HCT116 (cell line): ENCODE measurements at regions not wholly inside any gene's neighbourhood (a gene's known extent, or its start where the extent isn't known, plus 50 kb on each side); places are given as distances from the start of the nearest gene placed in this dataset.

ENCODE experiments used
- ATAC-seq: fragments of 200-7000 bp; cut with Tn5 transposase; 2 replicates; pipeline ENCODE4 v1.9.1; 2020; ENCODE audit warnings: mild to moderate bottlenecking, moderate library complexity
- BruUV-seq: library from RNA; stranded (reverse); fragments of 400-500 nt; replicated peaks from 2 replicates; lab custom pipeline; 2021; lab: Mats Ljungman, UMichigan
- CTCF ChIA-PET: fragments of 300-600 bp; sonication (Branson Sonifier 250); formaldehyde crosslinking; loops from one replicate; lab custom pipeline; 2021; ENCODE audit warnings: antibody characterized with exemption; lab: Charles Lee
- POLR2A ChIA-PET: fragments of 300-600, 350-600 bp; sonication (Branson Sonifier 250); formaldehyde crosslinking; loops from one replicate; lab custom pipeline; 2021; ENCODE audit warnings: antibody characterized with exemption; lab: Charles Lee
- RAD21 ChIA-PET, 2 experiments: fragments of 300-600 bp; sonication (Branson Sonifier 250); formaldehyde crosslinking; loops; one replicate each; lab custom pipeline; 2023; ENCODE audit warnings: low total read pairs in 2 of 2; ENCODE audit not compliant: uncharacterized antibody in 2 of 2, unreplicated experiment in 2 of 2, low non-redundant PET in 1 of 2; lab: Charles Lee
- DNase-seq: peaks from one replicate; pipeline ENCODE4 v3.0.0-alpha.2; 2010; ENCODE audit warnings: low read depth, low spot score
- H2AFZ ChIP-seq: fragments of 200-600 bp; shearing (Covaris generic), sonication (generic); 2 replicates; pipeline ENCODE4 v1.6.1; 2017; ENCODE audit warnings: low read depth, mixed run types, mixed read lengths, antibody characterized with exemption, low read length; ENCODE audit not compliant: poor library complexity, severe bottlenecking
- H3K27ac ChIP-seq: 2 replicates; pipeline ENCODE4 v1.5.1; 2012; ENCODE audit warnings: low read depth, low read length
- H3K27me3 ChIP-seq: fragments of 200-600 bp; sonication (generic); 2 replicates; pipeline ENCODE4 v1.6.1; 2016; ENCODE audit warnings: mixed run types, low read length, mixed read lengths; ENCODE audit not compliant: insufficient read depth
- H3K36me3 ChIP-seq, 2 experiments: fragments of 200-500 bp in 1 of 2; fragments of 200-600 bp in 1 of 2; sonication (Bioruptor generic) in 1 of 2; sonication (generic) in 1 of 2; 2 replicates each; pipeline versions ENCODE4 v1.5.1 to v1.6.1; 2014 to 2016; ENCODE audit warnings: low read length in 2 of 2, inconsistent platforms in 1 of 2, mixed read lengths in 1 of 2, mixed run types in 1 of 2; ENCODE audit not compliant: insufficient read depth in 2 of 2, control insufficient read depth in 1 of 2
- H3K4me1 ChIP-seq, 2 experiments: fragments of 200-600 bp in 1 of 2; sonication (generic) in 1 of 2; 2 replicates each; pipeline versions ENCODE4 v1.5.1 to v1.6.1; 2012 to 2017; ENCODE audit warnings: low read length in 2 of 2, inconsistent platforms in 1 of 2, mild to moderate bottlenecking in 1 of 2, mixed read lengths in 1 of 2, mixed run types in 1 of 2, moderate library complexity in 1 of 2; ENCODE audit not compliant: insufficient read depth in 2 of 2, control insufficient read depth in 1 of 2
- H3K4me2 ChIP-seq: fragments of 200-600 bp; sonication (generic); 2 replicates; pipeline ENCODE4 v1.6.1; 2017; ENCODE audit warnings: mixed run types, low read length, mixed read lengths
- H3K4me3 ChIP-seq, 2 experiments: fragments of 200-600 bp in 1 of 2; sonication (generic) in 1 of 2; replicated peaks in 1 of 2; 2 replicates each; pipeline ENCODE4 v1.5.1; 2011 to 2016; ENCODE audit warnings: low read length in 2 of 2, control low read depth in 1 of 2, low read depth in 1 of 2, mild to moderate bottlenecking in 1 of 2, mixed read lengths in 1 of 2, mixed run types in 1 of 2
- H3K79me2 ChIP-seq: fragments of 200-600 bp; sonication (generic); 2 replicates; pipeline ENCODE4 v1.6.1; 2017; ENCODE audit warnings: mild to moderate bottlenecking, mixed run types, low read length, moderate library complexity, mixed read lengths; ENCODE audit not compliant: insufficient read depth
- H3K9ac ChIP-seq: fragments of 200-600 bp; sonication (generic); 2 replicates; pipeline ENCODE4 v1.6.1; 2016; ENCODE audit warnings: low read length, mixed read lengths
- H3K9me2 ChIP-seq: fragments of 200-600 bp; sonication (generic), shearing (Covaris generic); 2 replicates; pipeline ENCODE4 v1.6.1; 2017; ENCODE audit warnings: mixed run types, mild to moderate bottlenecking, moderate library complexity; ENCODE audit not compliant: insufficient read depth
- H3K9me3 ChIP-seq, 2 experiments: fragments of 200-500 bp in 1 of 2; fragments of 200-600 bp in 1 of 2; sonication (Bioruptor generic) in 1 of 2; sonication (generic) in 1 of 2; 2 replicates each; pipeline ENCODE4 v1.6.1; 2014 to 2017; ENCODE audit warnings: low read length in 2 of 2, mixed read lengths in 2 of 2, inconsistent platforms in 1 of 2, low read depth in 1 of 2, mild to moderate bottlenecking in 1 of 2, mixed run types in 1 of 2, moderate library complexity in 1 of 2; ENCODE audit not compliant: control insufficient read depth in 1 of 2, insufficient read depth in 1 of 2
- H4K20me1 ChIP-seq: fragments of 200-600 bp; sonication (generic), shearing (Covaris generic); 2 replicates; pipeline ENCODE4 v1.6.1; 2017; ENCODE audit warnings: mixed run types, mild to moderate bottlenecking, moderate library complexity; ENCODE audit not compliant: insufficient read depth
- EZH2 ChIP-seq: fragments of 200-600 bp; sonication (generic); IDR thresholded peaks from 2 replicates; pipeline ENCODE4 v1.6.1; 2017; ENCODE audit warnings: antibody characterized with exemption, mixed run types
- RAD21 ChIP-seq: IDR thresholded peaks from 2 replicates; pipeline ENCODE4 v1.6.1; 2012; ENCODE audit warnings: low read depth, mild to moderate bottlenecking
- SIN3A ChIP-seq: IDR thresholded peaks from 2 replicates; pipeline ENCODE4 v1.6.1; 2012; ENCODE audit warnings: low read depth
- intact Hi-C: fragments of 100-400 bp; cut with micrococcal nuclease; formaldehyde crosslinking; loops from 2 replicates; pipeline ENCODE4 v1.10.0; 2022

DNA sequence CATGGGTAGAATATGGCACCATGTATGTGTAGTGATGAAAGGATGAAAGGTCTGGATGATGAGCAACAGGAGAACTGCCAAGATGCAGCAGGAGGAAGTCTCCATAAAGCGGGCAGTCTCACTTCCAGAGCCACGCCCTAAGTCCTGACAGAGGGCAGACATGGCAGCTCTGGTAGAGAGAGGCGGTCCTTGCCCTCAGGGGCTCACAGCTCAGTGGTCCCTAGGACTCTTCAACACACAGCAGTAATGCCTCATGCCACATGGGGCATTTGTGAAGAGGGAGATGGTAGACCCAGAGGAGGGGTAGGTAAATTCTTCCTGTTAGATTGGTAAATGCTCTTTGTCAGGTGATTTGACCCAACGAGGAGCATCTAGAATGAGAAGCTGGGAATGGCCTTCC is 1088.4 kb downstream of the BCL11B start:
- no peaks in the 10 kb centered on the region for H3K9me2 ChIP-seq
- RAD21 ChIA-PET, result no interaction called here
- no peak overlapping the region for H3K4me3 ChIP-seq
- no peaks in the 10 kb centered on the region for H3K27me3 ChIP-seq
- no peaks in the 10 kb centered on the region for H3K36me3 ChIP-seq
- CTCF ChIA-PET, result no interaction called here
- no peak overlapping the region for H3K27ac ChIP-seq
- TF ChIP-seq SIN3A, result no peak
- DNase-seq (no peak), ATAC-seq (no peak)
- POLR2A ChIA-PET, result no interaction called here
- no peak overlapping the region for H3K9ac ChIP-seq
- no peak overlapping the region for H3K4me2 ChIP-seq
- no peaks in the 10 kb centered on the region for H4K20me1 ChIP-seq
- intact Hi-C loops, result no loop called here
- no TSS peak for BruUV-seq
- H3K4me1 ChIP-seq, result no peaks in the 10 kb centered on the region
- no peaks in the 10 kb centered on the region for H3K79me2 ChIP-seq
- H2AFZ ChIP-seq, result no peak overlapping the region
- peaks cover 0 to 3% of the 10 kb centered on the region in 2 experiments; a peak in 1 of 4 replicates for H3K9me3 ChIP-seq

DNA sequence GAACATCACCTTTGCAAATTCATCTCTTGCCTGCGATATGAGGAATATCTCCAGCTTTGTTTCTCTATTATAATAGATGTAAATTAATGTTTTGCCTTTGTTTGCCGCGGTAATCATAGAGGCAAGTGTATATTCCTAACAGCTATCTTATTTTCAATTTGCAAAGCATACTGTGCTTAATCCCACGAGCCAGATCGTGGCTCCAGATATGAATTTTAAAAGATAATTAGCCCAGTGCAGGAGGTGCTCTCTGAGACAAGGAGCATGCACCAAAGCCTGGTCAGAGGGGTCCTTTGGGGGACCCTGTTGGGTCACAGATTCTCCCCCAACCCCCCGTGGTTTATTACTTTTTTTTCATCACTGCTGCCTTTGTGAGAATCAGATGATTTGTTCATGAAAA is 1087.5 kb downstream of the BCL11B start:
- no peak for TF ChIP-seq EZH2
- Histone ChIP-seq H3K79me2 (no peaks in the 10 kb centered on the region), H3K9me2 (no peaks in the 10 kb centered on the region), H3K9ac (no peak overlapping the region), H3K4me2 (no peak overlapping the region), H2AFZ (no peak overlapping the region), H3K4me1 (no peaks in the 10 kb centered on the region), H3K27me3 (no peaks in the 10 kb centered on the region), H3K9me3 (peaks cover 0 to 3% of the 10 kb centered on the region in 2 experiments; a peak in 1 of 4 replicates), H4K20me1 (no peaks in the 10 kb centered on the region), H3K36me3 (no peaks in the 10 kb centered on the region), H3K27ac (no peak overlapping the region), H3K4me3 (no peak overlapping the region)
- intact Hi-C loops, result no loop called here
- ChIA-PET POLR2A (no interaction called here), CTCF (no interaction called here), RAD21 (no interaction called here)
- no TSS peak for BruUV-seq
- no peak for ATAC-seq
- DNase-seq, result no peak

DNA sequence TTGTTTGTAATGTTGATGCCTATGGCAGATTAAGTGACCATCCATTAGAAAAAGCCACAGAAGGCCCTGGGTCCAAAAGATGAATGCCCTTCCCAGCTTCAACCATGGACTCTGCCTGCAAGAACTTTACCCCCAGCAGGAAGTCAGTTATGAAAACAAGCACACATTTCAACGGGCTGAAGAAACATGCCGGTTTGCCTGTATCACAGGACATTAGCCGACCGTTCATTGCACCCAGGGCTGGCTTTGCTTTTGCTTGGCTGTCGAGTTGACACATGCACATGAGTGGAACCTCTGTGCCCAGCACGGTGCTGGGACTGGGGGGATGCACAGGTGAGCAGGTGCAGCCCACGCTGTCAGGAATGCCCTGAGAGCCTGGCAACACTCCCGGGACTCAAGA is 1087.0 kb downstream of the BCL11B start:
- no peaks in the 10 kb centered on the region for H3K36me3 ChIP-seq
- DNase-seq, result no peak
- H3K27ac ChIP-seq, result no peak overlapping the region
- no peak overlapping the region for H3K9ac ChIP-seq
- RAD21 ChIA-PET, result no interaction called here
- no peaks in the 10 kb centered on the region for H3K9me2 ChIP-seq
- no peaks in the 10 kb centered on the region for H3K27me3 ChIP-seq
- no TSS peak for BruUV-seq
- intact Hi-C loops, result no loop called here
- no peak overlapping the region for H3K4me3 ChIP-seq
- CTCF ChIA-PET, result no interaction called here
- H3K4me1 ChIP-seq, result no peaks in the 10 kb centered on the region
- no peak for TF ChIP-seq RAD21
- POLR2A ChIA-PET, result no interaction called here
- no peak overlapping the region for H3K4me2 ChIP-seq
- H3K79me2 ChIP-seq, result no peaks in the 10 kb centered on the region
- no peak overlapping the region for H2AFZ ChIP-seq
- no peaks in the 10 kb centered on the region for H4K20me1 ChIP-seq
- peaks cover 0 to 6% of the 10 kb centered on the region in 2 experiments; a peak in 1 of 4 replicates for H3K9me3 ChIP-seq
- ATAC-seq, result no peak
